22Rv1 (cell line): ENCODE measurements at regions not wholly inside any gene's neighbourhood (a gene's known extent, or its start where the extent isn't known, plus 50 kb on each side); places are given as distances from the start of the nearest gene placed in this dataset.
"Not testable (repeated sequence)": the region's sequence is repeated elsewhere in the genome, so short reads cannot be mapped to it uniquely, and the experiment has no call there.

Experiments used
- ZFX ChIP-seq: fragments of 450-650 bp; IDR thresholded peaks from 2 replicates; pipeline ENCODE4 v1.6.1; 2017; ENCODE audit warnings: antibody characterized with exemption, borderline replicate concordance
- TF ChIP-seq, protein P1 (sequence below): fragments of 450-650 bp; IDR thresholded peaks from 2 replicates; pipeline ENCODE4 v1.5.1; 2017; ENCODE audit warnings: mild to moderate bottlenecking

- TF ChIP-seq, protein P1, sequence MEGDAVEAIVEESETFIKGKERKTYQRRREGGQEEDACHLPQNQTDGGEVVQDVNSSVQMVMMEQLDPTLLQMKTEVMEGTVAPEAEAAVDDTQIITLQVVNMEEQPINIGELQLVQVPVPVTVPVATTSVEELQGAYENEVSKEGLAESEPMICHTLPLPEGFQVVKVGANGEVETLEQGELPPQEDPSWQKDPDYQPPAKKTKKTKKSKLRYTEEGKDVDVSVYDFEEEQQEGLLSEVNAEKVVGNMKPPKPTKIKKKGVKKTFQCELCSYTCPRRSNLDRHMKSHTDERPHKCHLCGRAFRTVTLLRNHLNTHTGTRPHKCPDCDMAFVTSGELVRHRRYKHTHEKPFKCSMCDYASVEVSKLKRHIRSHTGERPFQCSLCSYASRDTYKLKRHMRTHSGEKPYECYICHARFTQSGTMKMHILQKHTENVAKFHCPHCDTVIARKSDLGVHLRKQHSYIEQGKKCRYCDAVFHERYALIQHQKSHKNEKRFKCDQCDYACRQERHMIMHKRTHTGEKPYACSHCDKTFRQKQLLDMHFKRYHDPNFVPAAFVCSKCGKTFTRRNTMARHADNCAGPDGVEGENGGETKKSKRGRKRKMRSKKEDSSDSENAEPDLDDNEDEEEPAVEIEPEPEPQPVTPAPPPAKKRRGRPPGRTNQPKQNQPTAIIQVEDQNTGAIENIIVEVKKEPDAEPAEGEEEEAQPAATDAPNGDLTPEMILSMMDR = not testable (repeated sequence)
- TF ChIP-seq ZFX = not testable (repeated sequence)
Observed at GRCh38 chr20:47978428-47979120, 193.3 kb upstream of the SULF2 start.
